Neural progenitor cell (in vitro differentiated cells): ENCODE measurements at regions not wholly inside any gene's neighbourhood (a gene's known extent, or its start where the extent isn't known, plus 50 kb on each side); places are given as distances from the start of the nearest gene placed in this dataset.

Source experiments
- DNase-seq: peaks from one replicate; pipeline ENCODE4 v3.0.0-alpha.2; 2016; ENCODE audit warnings: low spot score
- H2AFZ ChIP-seq: fragments of 200-600 bp; sonication (generic); replicated peaks from 2 replicates; pipeline ENCODE4 v1.6.1; 2016; ENCODE audit warnings: antibody characterized with exemption
- H3F3A ChIP-seq: fragments of 200-600 bp; sonication (generic); 2 replicates; pipeline ENCODE4 v1.6.1; 2016; ENCODE audit warnings: antibody characterized with exemption, low read depth
- H3K27ac ChIP-seq: fragments of 200-600 bp; sonication (generic); 2 replicates; pipeline ENCODE4 v1.5.1; 2016; ENCODE audit warnings: mild to moderate bottlenecking
- H3K27me3 ChIP-seq: fragments of 200-600 bp; sonication (generic); 2 replicates; pipeline ENCODE4 v1.6.1; 2016; ENCODE audit warnings: mild to moderate bottlenecking, moderate library complexity
- H3K36me3 ChIP-seq: fragments of 200-600 bp; sonication (generic); 2 replicates; pipeline ENCODE4 v1.5.1; 2016
- H3K4me1 ChIP-seq: fragments of 200-600 bp; sonication (generic); 2 replicates; pipeline ENCODE4 v1.6.1; 2016; ENCODE audit warnings: mixed run types
- H3K4me2 ChIP-seq: fragments of 200-600 bp; sonication (generic); 2 replicates; pipeline ENCODE4 v1.6.1; 2016
- H3K4me3 ChIP-seq: fragments of 200-600 bp; sonication (generic); 2 replicates; pipeline ENCODE4 v1.5.1; 2016
- H3K79me2 ChIP-seq: fragments of 200-600 bp; sonication (generic); 2 replicates; pipeline ENCODE4 v1.6.1; 2016; ENCODE audit warnings: low read depth
- H3K9ac ChIP-seq: fragments of 200-600 bp; sonication (generic); 2 replicates; pipeline ENCODE4 v1.6.1; 2016
- H3K9me3 ChIP-seq: fragments of 200-600 bp; sonication (generic); 2 replicates; pipeline ENCODE4 v1.5.1; 2016; ENCODE audit warnings: low read depth
- H4K20me1 ChIP-seq: fragments of 200-600 bp; sonication (generic); 2 replicates; pipeline ENCODE4 v1.6.1; 2016; ENCODE audit warnings: low read depth
- H3K27ac Mint-ChIP-seq: 3 replicates; pipeline ENCODE4 v1.8.0; 2021; ENCODE audit warnings: mixed read lengths
- H3K27me3 Mint-ChIP-seq: 2 replicates; pipeline ENCODE4 v1.8.0; 2022; ENCODE audit warnings: low read depth, mild to moderate bottlenecking, inconsistent platforms, moderate library complexity, mixed read lengths; ENCODE audit not compliant: insufficient read depth
- H3K36me3 Mint-ChIP-seq: 3 replicates; pipeline ENCODE4 v1.8.0; 2021; ENCODE audit warnings: mixed read lengths
- H3K4me1 Mint-ChIP-seq: 3 replicates; pipeline ENCODE4 v1.8.0; 2021; ENCODE audit warnings: mixed read lengths
- H3K4me3 Mint-ChIP-seq: 3 replicates; pipeline ENCODE4 v1.8.0; 2021; ENCODE audit warnings: mild to moderate bottlenecking, moderate library complexity, mixed read lengths
- H3K9me3 Mint-ChIP-seq: 3 replicates; pipeline ENCODE4 v1.8.0; 2020; ENCODE audit warnings: mixed read lengths
- CTCF ChIP-seq: fragments of 200-600 bp; sonication (generic); IDR thresholded peaks from 2 replicates; pipeline ENCODE4 v1.5.1; 2017; ENCODE audit warnings: antibody characterized with exemption, mild to moderate bottlenecking
- EZH2 ChIP-seq: fragments of 200-600 bp; sonication (generic); IDR thresholded peaks from 2 replicates; pipeline ENCODE4 v1.6.1; 2017; ENCODE audit warnings: antibody characterized with exemption, mild to moderate bottlenecking, moderate library complexity
- EZH2phosphoT487 ChIP-seq: fragments of 200-600 bp; sonication (generic); IDR thresholded peaks from 2 replicates; pipeline ENCODE4 v1.6.1; 2017; ENCODE audit warnings: antibody characterized with exemption

- Histone ChIP-seq H3K9me3 (no peaks in the 10 kb centered on the region), H3K79me2 (no peaks in the 10 kb centered on the region), H4K20me1 (no peaks in the 10 kb centered on the region), H3F3A (no peaks in the 10 kb centered on the region), H2AFZ (no peak overlapping the region), H3K4me1 (no peaks in the 10 kb centered on the region), H3K4me2 (no peak overlapping the region), H3K27ac (no peak overlapping the region), H3K36me3 (no peaks in the 10 kb centered on the region), H3K9ac (no peak overlapping the region), H3K27me3 (no peaks in the 10 kb centered on the region), H3K4me3 (no peak overlapping the region)
- H3K36me3 Mint-ChIP-seq: no peaks in the 10 kb centered on the region
- H3K27ac Mint-ChIP-seq: no peak overlapping the region
- no peaks in the 10 kb centered on the region for H3K4me1 Mint-ChIP-seq
- no peak overlapping the region for H3K4me3 Mint-ChIP-seq
- no peak for DNase-seq
- H3K9me3 Mint-ChIP-seq: no peaks in the 10 kb centered on the region
- no peak for TF ChIP-seq EZH2
- no peak for TF ChIP-seq EZH2phosphoT487
- no peak for TF ChIP-seq CTCF
- H3K27me3 Mint-ChIP-seq: no peaks in the 10 kb centered on the region
Measured at GRCh38 chr4:138961129-138961528, 54.5 kb upstream of the NOCT start.

GRCh38 chr4:138960175-138960710, 55.3 kb upstream of the NOCT start:
- no peaks in the 10 kb centered on the region for H3K9me3 Mint-ChIP-seq
- H3K4me1 Mint-ChIP-seq: no peaks in the 10 kb centered on the region
- no peak overlapping the region for H3K9ac ChIP-seq
- no peaks in the 10 kb centered on the region for H3K4me1 ChIP-seq
- H3F3A ChIP-seq: no peaks in the 10 kb centered on the region
- DNase-seq: no peak
- H2AFZ ChIP-seq: no peak overlapping the region
- H3K36me3 Mint-ChIP-seq: no peaks in the 10 kb centered on the region
- H3K4me2 ChIP-seq: no peak overlapping the region
- H3K27me3 ChIP-seq: no peaks in the 10 kb centered on the region
- no peaks in the 10 kb centered on the region for H3K27me3 Mint-ChIP-seq
- H3K4me3 ChIP-seq: no peak overlapping the region
- H3K4me3 Mint-ChIP-seq: no peak overlapping the region
- no peaks in the 10 kb centered on the region for H3K36me3 ChIP-seq
- TF ChIP-seq EZH2phosphoT487 (no peak), CTCF (no peak), EZH2 (no peak)
- H3K9me3 ChIP-seq: no peaks in the 10 kb centered on the region
- H3K27ac Mint-ChIP-seq: no peak overlapping the region
- no peaks in the 10 kb centered on the region for H4K20me1 ChIP-seq
- H3K79me2 ChIP-seq: no peaks in the 10 kb centered on the region
- H3K27ac ChIP-seq: no peak overlapping the region

- H3K4me3 Mint-ChIP-seq: no peak overlapping the region
- no peak overlapping the region for H3K4me3 ChIP-seq
- no peaks in the 10 kb centered on the region for H3K4me1 ChIP-seq
- H3K27me3 Mint-ChIP-seq: peaks cover 2% of the 10 kb centered on the region
- no peaks in the 10 kb centered on the region for H3F3A ChIP-seq
- H3K36me3 ChIP-seq: no peaks in the 10 kb centered on the region
- no peaks in the 10 kb centered on the region for H4K20me1 ChIP-seq
- no peak overlapping the region for H3K27ac Mint-ChIP-seq
- H3K36me3 Mint-ChIP-seq: no peaks in the 10 kb centered on the region
- no peak overlapping the region for H3K27ac ChIP-seq
- no peaks in the 10 kb centered on the region for H3K9me3 ChIP-seq
- no peaks in the 10 kb centered on the region for H3K4me1 Mint-ChIP-seq
- H3K9ac ChIP-seq: no peak overlapping the region
- H3K4me2 ChIP-seq: no peak overlapping the region
- H3K27me3 ChIP-seq: no peaks in the 10 kb centered on the region
- DNase-seq: no peak
- no peaks in the 10 kb centered on the region for H3K79me2 ChIP-seq
- H3K9me3 Mint-ChIP-seq: no peaks in the 10 kb centered on the region
- H2AFZ ChIP-seq: no peak overlapping the region
- no peak for TF ChIP-seq EZH2
- no peak for TF ChIP-seq CTCF
- no peak for TF ChIP-seq EZH2phosphoT487
Measured at GRCh38 chr4:138959097-138959815, 56.3 kb upstream of the NOCT start.
